ENCODE measurements at regions not wholly inside any gene's neighbourhood (a gene's known extent, or its start where the extent isn't known, plus 50 kb on each side); places are given as distances from the start of the nearest gene placed in this dataset.
"Not testable (repeated sequence)": the region's sequence is repeated elsewhere in the genome, so short reads cannot be mapped to it uniquely, and the experiment has no call there.

DNA sequence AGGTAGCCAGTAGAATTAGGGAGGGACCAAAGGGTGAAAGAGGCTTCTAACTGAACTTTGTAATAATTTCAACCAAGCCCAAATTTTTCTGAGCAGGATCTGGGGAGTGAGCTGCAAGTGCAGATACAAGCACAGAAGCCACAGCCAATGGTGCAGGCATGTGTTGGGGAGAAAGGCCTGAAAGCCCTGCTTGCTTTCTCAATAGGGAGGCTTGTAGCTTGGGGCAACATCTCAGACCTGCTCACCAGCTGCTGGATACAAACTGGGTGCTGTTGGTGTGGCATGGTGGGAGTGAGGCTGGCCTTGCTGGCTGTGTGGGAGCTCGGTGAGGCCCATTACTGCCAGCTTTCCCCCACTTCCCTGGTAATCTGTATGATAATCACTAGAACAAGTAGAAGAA lies 688.5 kb upstream of the SEMA3D start:
- no peak for DNase-seq

DNA sequence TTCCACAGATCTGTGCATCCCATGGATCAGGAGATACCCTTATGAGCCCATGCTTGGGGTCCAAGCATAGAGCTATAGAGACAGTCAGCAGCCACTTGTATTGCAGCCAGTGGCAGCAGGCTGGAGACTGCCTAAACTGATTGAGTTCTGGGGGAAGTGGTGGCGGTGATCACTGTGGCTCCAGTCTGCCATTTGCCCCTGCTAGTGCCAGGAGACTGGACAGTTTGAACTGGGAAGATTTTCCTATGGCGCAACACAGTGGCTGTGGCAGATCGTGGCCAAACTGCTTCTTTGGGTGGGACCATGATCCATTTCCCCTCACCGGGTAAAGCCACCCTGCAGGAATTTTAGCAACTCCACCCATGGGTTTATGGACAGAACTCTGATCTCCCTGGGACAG lies 679.7 kb upstream of the SEMA3D start:
- no peak for DNase-seq

DNA sequence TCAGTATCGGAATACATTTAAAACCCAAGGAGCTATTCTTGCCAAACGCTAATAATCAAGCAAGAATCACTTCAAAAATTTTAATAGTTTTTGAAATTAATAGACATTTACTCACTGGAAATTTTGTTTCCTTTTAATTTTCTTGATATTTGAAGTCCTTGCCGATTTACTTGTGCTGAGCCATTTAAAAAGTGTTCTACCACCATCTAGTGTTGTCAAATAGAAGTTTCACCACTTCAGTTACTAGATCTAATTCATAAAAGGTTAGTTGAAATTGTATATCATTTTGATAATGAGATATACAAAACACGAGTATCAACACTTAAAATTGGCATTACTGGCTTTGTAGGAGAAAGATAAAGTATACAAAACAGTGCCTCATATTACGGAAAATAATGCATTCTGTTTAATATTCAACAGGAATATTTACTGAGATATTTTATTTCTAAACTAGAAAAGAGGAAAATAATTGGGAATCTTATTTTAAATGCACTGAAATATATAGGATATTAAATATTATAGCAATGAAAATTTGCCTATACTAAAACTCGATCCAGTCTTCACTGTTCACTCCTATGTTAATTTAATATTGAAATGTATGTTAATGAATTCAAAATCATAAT lies 664.8 kb upstream of the SEMA3D start:
- no peak for DNase-seq

DNA sequence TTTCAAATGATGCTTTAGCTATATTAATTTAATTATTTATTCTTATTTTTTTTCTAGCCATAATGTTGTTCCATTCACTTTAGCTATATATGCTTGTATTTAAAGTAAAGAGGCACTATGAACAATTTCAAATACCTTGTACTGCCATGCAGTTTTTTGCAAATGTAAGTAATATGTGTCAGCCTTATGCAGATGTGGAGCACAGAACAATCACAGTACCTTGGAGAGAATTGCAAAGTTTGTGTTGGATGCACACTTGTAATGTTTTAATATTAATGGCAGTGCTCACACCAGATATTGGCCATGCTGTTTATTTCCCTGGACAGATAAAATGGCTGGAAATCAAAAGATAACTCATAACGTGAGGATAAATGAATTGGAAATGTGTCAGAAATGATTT lies 663.5 kb upstream of the SEMA3D start:
- DNase-seq: no peak

DNA sequence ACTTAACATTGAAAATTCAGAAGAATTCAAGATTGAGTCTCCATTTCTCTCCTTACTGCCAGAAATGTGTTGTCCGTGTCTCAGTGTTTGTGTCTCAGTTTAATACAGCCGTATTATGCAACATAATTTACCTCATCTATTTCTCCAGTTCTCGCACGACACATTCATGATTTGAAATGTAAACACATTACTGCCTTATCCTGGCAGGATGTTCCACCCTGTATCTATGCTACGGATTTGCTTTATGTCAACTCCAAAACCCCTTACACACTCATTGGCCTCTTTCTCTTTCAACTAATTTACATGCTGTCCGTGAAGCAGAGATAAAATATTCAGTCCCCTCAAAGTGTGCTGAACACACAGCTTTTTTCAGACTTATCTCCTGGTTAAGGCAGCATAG lies 653.7 kb upstream of the SEMA3D start:
- DNase-seq: no peak

DNA sequence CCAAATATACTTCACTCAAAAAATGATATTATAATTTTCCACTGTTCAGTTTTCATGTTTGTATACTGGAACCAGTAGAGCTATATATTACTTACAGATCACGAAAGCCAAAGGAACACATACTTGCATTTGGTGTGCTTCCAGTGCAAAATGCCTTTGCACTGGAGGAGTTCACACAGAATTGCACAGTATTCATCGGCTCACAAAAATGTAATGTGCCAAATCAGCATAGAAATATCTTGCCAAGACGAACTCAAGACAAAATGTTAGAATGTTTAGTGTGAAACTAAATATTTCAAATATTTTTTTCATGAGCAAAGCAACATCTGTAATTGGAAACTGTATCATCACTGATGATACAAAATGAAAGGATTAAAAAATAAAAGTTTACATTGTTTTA lies 646.2 kb upstream of the SEMA3D start:
- DNase-seq: no peak

DNA sequence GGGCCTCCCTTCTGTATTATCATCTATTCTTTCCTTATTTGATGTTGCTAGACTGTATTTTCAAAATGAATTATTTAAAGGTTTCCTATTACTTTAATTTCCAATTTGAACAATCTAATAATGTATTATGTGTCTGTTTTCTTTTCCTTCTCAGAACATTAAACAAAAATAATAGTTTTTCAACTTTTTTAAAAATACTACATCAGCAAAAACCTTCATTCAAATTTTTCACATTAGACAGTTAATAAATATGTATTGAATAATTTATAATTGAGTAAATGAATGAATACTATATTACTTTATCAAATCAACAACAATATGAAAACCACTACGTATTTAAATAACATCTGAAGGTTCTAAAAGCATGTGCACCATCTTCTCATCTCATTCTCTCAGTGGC lies 644.1 kb upstream of the SEMA3D start:
- DNase-seq: no peak

DNA sequence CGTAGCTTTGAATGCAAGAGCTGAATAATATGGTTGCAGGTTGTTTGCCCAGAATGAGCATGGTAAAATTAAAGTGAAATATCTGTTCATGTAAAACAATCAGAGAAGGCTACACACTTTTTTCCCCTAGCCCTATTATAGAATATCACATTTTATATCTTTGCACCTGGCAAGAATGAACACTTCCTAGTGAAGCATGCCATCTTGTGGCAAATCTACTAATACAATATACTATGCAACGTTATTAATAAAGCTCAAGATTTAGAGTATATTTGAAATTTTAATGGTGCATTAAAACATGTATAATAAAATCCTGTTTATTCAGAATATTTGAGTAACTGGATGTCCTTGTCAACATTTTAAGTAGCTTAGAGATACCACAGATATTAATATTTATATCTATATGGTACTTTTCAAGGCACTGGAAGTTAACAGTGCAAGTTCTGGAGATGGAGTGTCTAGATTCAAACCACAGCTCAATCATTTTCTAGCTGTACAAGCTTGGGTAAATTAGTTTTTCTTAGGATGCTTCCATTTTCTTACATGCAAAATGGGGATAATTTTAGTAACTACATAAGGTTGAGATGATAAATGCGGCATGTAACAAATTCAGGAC lies 643.1 kb upstream of the SEMA3D start:
- no peak for DNase-seq

DNA sequence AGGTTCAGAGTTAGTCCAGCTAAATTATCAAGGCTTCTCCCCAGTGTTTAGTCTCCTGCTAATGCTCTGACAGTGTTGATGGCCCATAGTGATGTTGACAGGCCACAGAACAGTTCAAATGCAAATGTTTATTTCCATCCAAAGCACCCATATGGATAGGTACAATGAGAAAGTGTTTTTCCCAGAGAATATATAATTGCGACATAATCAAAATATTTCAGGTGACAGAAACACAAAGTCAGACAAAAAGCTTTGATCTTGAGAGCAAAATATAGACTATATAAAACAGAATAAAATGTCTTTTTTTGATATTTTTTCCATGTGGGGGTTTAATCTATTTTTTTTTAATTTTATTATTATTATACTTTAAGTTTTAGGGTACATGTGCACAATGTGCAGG lies 642.3 kb upstream of the SEMA3D start:
- no peak for DNase-seq

DNA sequence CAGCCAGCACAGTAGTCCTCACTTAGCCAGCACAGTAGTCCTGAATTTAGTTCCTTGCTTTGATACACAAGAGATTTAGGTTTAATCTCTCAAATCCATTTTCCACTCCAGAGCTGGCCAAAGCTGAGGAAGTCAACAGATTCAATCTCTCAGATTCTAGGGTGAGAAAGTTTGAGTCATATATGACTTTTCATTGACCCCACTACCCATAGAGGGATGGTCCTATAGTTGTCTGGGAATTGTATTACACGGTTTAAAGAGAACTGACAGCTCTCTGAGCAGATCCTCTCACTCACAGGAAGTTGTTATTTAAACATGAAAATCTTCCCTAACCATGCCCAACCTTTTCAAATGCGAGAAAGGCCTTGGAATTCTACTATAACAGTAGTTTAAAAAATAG lies 641.8 kb upstream of the SEMA3D start:
- DNase-seq: no peak

DNA sequence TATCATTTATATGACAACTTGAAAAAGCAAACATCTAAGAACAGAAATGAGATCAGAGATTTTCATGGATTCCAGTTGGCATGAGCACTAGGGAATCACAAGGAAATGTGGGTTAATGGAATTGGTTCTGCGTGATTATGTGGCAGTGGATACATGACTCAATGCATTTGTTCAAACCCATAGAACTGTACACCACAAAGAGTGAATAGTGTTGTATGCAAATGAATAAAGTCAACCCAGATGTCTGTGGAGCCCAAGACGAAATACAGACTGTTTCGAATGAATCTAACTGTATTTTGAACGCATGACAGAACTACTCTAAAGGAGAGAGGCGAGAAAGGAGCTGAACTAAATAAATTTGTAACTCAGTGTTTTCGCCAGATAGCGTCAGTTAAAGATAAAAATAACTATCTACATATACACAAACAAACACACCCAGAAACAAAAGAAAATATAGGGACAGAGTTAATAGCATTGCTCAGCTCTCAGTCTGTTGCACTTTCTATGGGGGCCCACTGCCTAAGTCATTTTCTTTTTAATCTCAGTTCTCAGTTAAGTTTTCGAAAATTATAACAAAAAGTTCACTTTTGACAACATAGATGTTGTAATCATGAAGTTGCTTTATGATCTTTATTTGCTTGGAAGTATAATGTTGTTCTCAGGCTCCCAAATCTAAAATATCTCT lies 636.7 kb upstream of the SEMA3D start:
- no peak for DNase-seq

DNA sequence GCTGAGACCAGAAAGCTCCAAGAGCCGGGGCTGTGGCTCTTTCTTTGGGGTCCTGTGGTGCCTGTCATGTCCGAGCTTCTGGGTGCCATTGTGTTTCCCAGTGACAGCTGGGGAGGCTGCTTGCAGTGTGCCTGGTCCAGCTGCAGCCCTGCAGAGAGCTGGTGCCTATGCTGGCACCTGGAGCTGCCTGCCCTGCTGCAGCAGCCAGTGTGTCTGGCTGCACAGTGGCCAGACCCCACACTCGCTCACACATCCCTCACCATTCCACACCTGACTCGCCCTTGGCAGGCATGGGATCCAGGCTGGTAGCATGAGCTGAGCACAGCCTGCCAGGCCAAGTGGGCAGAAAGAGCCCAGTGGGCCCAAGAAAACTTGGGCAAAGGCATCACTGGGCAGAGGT lies 635.1 kb upstream of the SEMA3D start:
- DNase-seq: no peak

DNA sequence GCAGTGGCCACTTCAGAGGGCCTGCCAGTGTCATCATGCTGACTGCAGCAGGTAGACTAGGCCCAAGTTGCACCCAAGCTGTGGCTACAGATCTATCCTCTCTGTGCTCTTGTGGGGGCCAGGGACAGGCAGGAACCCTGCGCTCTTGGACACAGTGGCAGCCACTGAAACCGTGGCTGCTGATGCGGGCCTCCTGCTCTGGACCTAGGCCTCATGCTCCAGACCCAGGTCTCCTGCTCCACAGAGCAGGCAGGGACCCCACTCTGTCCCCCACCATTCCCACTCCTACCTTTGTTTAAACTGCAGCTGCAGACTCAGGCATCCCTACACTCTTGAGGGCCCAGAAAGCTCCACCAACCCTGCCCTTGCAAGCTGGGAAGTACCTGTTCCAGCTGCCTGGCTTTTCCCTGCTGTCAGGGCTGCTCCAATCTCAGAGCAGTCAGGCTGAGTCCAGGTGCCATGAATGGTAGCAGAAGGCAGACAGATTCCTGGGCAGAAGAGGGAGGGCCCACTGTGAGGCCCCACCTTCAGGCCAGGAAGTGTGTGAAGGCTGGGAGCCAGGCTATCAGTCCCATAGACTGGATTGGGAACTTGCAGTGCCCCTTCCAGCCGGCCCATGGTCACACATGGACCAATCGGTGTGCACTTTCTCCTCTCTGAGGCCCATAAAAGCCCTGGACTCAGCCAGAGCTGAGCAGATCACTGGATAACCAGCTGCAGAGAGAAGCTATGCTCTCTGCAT lies 634.0 kb upstream of the SEMA3D start:
- no peak for DNase-seq

DNA sequence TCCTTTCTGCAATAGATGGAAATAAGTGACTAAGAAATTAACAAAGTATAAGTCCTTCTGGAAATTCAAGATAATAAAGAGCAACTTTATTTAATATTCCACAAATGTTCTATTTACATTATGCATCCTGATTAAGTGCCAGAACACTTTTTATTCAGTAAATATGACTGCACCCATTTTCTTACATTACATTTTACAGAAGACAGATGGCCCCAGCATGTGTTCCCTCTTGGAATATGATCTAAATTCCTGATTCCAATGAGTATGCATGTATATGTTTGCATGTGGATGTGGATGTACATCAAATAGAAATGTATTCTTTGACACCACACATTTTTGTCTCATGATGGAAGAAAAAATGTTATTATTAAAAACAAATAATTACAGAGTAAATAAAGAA lies 628.7 kb upstream of the SEMA3D start:
- no peak for DNase-seq

DNA sequence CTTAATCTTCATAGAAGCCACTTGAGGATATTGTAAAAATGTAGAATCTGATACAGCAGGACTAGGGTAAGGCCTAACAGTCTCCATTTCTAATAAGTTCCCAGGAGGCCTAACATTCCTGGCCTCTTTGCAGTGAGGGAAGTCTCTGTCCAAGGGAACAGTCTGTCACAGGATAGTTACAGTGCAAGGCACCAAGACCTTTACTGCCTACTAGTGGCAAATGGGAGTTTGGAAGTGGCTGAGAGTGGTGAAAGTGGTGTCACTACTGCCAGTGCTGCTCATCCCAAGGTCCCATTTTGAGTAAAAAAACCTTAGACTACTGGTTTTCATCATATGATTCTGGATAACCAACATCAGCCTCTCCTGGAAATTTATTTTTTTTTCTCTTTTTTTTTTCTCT lies 619.5 kb upstream of the SEMA3D start:
- DNase-seq: no peak

DNA sequence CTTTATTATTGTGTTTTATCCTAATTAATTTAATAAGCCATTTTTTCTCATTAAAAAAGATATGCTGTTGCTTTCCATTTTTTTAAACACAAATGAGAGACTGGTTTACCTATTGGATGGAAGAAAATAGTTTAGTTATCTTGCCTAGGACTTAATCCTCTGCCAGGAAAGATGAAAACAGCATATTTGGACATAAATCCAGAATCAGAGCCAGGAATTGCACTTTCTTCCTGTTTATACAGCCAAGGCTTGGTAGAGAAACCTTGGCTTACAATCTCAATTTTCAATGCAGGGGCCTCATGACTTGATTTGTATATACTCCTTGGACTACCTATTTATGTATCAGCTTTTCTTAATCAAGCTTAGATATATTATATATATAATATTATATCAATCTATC lies 618.8 kb upstream of the SEMA3D start:
- DNase-seq: no peak

DNA sequence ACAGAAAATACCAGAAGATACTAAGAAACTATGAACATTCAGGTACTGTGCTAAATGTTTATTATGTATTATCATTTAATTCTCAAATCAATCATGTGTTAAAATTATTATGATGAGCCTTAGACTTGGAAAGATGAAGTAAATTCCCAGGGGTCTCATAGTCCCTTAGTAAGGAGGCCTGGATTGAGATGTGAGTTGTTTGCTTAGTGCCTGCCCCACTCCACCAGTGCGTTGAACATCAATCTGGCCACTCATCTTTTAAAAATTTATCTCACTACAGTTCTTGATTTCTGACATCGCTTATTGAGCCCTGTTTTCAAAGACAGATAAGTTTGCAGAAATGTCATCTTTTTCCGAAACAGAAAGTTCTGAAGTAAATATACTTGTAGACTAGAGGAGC lies 618.4 kb upstream of the SEMA3D start:
- DNase-seq: no peak

DNA sequence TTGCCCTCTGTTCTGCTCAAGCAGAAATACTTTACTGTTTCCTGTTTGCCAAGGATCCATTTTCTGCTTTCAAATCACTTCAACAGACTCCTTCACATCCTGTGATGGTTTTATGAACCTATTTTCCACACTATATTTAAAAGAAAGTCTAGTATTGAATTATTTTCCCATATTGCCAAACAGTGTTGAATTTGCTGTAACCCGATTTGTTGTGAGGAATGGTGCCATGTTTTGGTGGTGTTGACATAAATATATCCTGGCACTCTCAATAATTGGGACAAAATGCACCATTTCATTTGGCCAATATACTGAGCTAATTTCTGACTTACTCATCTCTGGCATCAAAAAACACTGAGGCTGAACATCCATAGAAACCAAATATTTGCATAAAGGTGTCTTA lies 615.4 kb upstream of the SEMA3D start:
- no peak for DNase-seq

DNA sequence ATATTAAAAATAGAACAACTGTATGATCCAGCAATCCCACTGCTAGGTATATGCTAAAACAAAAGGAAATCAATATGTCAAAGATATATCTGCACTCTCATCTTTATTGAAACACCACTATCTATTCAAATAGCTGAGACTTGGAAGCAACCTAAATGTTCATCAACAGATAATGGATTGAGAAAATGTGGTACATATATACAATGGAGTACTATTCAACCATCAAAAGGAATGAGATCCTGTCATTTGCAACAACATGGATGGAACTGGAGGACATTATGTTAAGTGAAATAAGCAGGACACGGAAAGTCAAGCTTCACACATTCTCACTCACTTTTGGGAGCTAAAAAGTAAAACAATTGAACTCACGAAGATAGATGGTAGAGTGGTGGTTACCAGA lies 610.1 kb upstream of the SEMA3D start:
- no peak for DNase-seq

DNA sequence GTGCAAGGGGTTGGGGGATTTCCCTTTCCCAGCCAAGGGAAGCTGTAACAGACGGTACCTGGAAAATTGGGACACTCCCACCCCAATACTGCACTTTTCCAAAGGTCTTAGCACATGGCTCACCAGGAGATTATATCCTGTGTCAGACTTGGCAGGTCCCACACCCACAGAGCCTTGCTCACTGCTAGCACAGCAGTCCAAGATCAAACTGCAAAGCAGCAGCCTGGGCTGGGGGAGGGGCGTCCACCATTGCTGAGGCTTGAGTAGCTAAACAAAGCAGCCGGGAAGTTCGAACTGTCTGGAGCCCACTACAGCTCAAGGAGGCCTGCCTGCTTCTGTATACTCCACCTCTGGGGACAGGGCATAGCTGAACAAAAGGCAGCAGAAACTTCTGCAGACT lies 604.2 kb upstream of the SEMA3D start:
- DNase-seq: not testable (repeated sequence)

DNA sequence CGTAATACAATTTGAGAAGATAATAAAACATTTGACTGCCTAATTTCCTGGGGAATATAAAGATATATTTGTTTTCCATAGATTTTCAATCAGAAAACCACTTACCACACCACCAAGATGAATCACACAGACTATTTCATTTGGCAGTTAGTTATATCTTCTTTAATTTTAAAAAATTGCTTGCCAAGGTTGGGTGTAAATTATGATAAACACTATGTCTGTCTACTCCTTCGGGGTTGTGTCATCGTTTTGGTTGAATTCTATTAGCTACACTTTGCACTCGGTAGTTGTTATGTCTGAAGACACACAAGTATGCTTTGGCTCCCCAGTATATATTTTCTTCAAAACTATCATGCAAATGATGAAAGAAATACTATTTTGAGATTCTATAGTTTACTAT lies 594.8 kb upstream of the SEMA3D start:
- no peak for DNase-seq

DNA sequence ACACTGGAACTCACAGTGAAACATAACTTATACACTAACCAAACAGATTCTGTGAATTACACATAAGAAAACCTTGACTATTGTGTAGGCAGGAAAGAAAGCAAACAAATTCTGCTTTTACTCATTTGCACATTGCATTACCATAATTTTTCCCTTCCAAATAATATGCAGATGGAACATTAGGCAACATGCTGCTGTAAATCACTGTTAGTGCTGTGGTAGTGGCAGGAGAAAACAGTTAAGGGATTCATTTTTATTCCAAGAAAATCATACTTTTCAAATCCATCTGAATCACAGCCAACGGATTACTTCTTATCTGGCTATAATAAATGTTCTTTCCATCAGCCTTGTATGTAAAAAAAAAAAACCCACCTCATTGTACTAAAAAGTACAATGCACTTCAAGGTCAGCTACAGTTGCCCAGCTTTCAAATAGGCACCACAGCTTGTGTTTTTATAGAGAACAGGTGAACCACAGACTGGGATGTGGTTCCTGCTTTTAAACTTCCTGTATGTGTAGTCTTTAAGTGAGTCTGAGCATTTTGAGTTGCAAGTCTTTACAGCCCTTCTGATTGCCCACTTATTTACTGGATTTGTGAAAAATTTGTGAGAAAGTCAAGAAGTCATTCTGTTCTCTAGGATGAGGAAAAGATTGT lies 590.0 kb upstream of the SEMA3D start:
- DNase-seq: no peak

DNA sequence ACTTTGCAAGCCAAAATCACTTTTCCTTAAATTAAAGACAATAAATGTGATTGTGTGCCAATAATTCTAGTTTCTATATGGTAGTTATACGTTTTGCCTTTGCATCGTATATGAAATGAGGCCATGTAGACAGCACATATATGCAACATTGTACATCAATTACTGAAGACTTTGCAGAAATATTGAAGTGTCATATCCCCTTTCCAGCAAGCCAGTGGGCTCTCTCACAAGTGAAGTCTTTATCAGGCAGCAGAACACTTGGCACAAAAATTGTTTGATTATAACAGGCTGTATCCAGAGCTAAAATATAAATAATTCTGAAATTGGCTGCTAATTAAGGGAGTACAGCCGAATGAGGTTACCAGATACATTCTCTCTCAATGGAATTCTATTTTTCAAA lies 588.6 kb upstream of the SEMA3D start:
- DNase-seq: no peak

DNA sequence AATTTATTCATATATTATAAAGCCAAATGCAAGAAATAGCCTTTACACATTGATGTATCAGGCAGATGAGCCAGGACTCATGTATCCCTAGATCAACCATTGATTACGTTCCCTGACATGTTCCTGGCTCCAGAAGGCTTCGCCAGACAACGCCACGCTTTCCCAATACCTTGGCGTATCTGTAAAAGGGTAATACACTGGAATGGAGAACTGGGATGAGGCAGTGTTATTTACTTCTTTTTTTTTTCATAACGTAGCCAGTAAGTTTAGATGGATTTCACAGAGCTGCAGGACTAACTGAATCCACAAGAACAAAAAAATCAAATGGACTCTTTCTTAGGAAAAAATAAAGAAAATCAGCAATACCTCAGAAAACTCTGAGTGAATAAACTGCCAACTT lies 588.1 kb upstream of the SEMA3D start:
- DNase-seq: no peak
